ENCODE measurements at regions not wholly inside any gene's neighbourhood (a gene's known extent, or its start where the extent isn't known, plus 50 kb on each side); places are given as distances from the start of the nearest gene placed in this dataset.

DNA sequence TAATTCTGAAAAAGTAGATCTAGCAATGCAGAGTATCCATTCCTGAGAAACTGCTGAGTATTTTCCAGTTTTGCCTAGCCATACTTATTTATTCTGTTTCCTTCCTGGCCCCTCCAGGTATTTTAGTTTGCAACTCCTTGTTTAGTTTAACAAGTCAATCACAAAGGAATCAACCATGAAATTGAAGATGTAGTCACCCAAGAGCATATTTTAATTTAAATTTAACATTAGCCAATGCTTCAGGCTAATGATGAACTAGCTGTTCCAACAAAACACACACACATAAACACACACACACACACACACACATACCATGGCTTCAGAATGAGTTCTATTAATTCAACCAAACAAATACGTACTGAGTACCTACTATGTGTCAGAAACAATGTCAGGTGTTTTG, 332.8 kb upstream of the ERCC4 start:
- no peak for TF ChIP-seq CTCF (conservative IDR thresholded peaks at IDR 0.05; ENCODE audit: low read depth, low read length)
- no peak for TF ChIP-seq EZH2phosphoT487 (IDR thresholded peaks at IDR 0.05; ENCODE audit: borderline replicate concordance, low read length)
- TF ChIP-seq EZH2 (IDR thresholded peaks at IDR 0.05; ENCODE audit: low read length, unreplicated experiment): no peak

All from PC-3 (cell line).